OCI-LY7 (cell line): ENCODE measurements at regions not wholly inside any gene's neighbourhood (a gene's known extent, or its start where the extent isn't known, plus 50 kb on each side); places are given as distances from the start of the nearest gene placed in this dataset.

ENCODE experiments used
- BruUV-seq: library from RNA; stranded (reverse); fragments of 400-500 nt; replicated peaks from 2 replicates; lab custom pipeline; 2021; lab: Mats Ljungman, UMichigan
- CTCF ChIA-PET: fragments of 300-600 bp; sonication (Branson Sonifier 250); formaldehyde crosslinking; loops from one replicate; lab custom pipeline; 2022; ENCODE audit warnings: antibody characterized with exemption; ENCODE audit not compliant: unreplicated experiment; lab: Charles Lee
- POLR2A ChIA-PET: fragments of 300-600 bp; sonication (Branson Sonifier 250); formaldehyde crosslinking; loops from one replicate; lab custom pipeline; 2022; ENCODE audit warnings: antibody characterized with exemption; lab: Charles Lee
- DNase-seq: peaks from one replicate; pipeline ENCODE4 v3.0.0-alpha.2; 2015; ENCODE audit warnings: low spot score
- H2AFZ ChIP-seq: fragments of 200-600 bp; sonication (generic), shearing (Covaris generic); 2 replicates; pipeline ENCODE4 v1.6.1; 2014; ENCODE audit warnings: mild to moderate bottlenecking, antibody characterized with exemption, low read length, moderate library complexity
- H3K27ac ChIP-seq: fragments of 200-600 bp; sonication (generic); 2 replicates; pipeline ENCODE4 v1.5.1; 2014; ENCODE audit warnings: mixed run types, low read depth, mild to moderate bottlenecking, moderate library complexity, low read length, inconsistent platforms; ENCODE audit not compliant: poor library complexity, severe bottlenecking
- H3K36me3 ChIP-seq: fragments of 200-600 bp; sonication (generic); 2 replicates; pipeline ENCODE4 v1.6.1; 2014; ENCODE audit warnings: mild to moderate bottlenecking, antibody characterized with exemption, low read length, moderate library complexity, mixed read lengths; ENCODE audit not compliant: insufficient read depth
- H3K4me1 ChIP-seq: fragments of 200-600 bp; sonication (generic); 2 replicates; pipeline ENCODE4 v1.5.1; 2014; ENCODE audit warnings: mild to moderate bottlenecking, low read length; ENCODE audit not compliant: insufficient read depth, poor library complexity, severe bottlenecking
- H3K4me2 ChIP-seq: fragments of 200-600 bp; sonication (generic); 2 replicates; pipeline ENCODE4 v1.6.1; 2014; ENCODE audit warnings: mild to moderate bottlenecking, low read length
- H3K4me3 ChIP-seq: fragments of 200-600 bp; sonication (generic); 2 replicates; pipeline ENCODE4 v1.5.1; 2014; ENCODE audit warnings: mild to moderate bottlenecking, low read depth, low read length; ENCODE audit not compliant: poor library complexity, severe bottlenecking
- H3K79me2 ChIP-seq: fragments of 200-600 bp; sonication (generic); 2 replicates; pipeline ENCODE4 v1.6.1; 2016; ENCODE audit warnings: low read depth, mild to moderate bottlenecking, low read length, moderate library complexity, mixed read lengths; ENCODE audit not compliant: insufficient read depth
- H3K9me2 ChIP-seq: fragments of 200-600 bp; sonication (generic); 2 replicates; pipeline ENCODE4 v1.6.1; 2016; ENCODE audit warnings: mild to moderate bottlenecking, low read length, mixed read lengths; ENCODE audit not compliant: insufficient read depth
- H3K9me3 ChIP-seq: fragments of 200-600 bp; sonication (generic); 2 replicates; pipeline ENCODE4 v1.6.1; 2014; ENCODE audit warnings: mild to moderate bottlenecking, mixed run types, low read length, mixed read lengths
- H4K20me1 ChIP-seq: fragments of 200-600 bp; sonication (generic); 2 replicates; pipeline ENCODE4 v1.6.1; 2014; ENCODE audit warnings: mild to moderate bottlenecking, antibody characterized with exemption, low read length, moderate library complexity, mixed read lengths; ENCODE audit not compliant: insufficient read depth
- CTCF ChIP-seq: fragments of 200-600 bp; sonication (generic); conservative IDR thresholded peaks from 2 replicates; pipeline ENCODE4 v1.5.1; 2014; ENCODE audit warnings: mild to moderate bottlenecking, antibody characterized with exemption, low read length, moderate library complexity, mixed read lengths
- EZH2phosphoT487 ChIP-seq: fragments of 200-600 bp; sonication (generic); IDR thresholded peaks from 2 replicates; pipeline ENCODE4 v1.6.1; 2018; ENCODE audit warnings: low read depth, borderline replicate concordance, mild to moderate bottlenecking, mixed run types, antibody characterized with exemption, low read length, moderate library complexity, mixed read lengths
- intact Hi-C: fragments of 100-400 bp; cut with micrococcal nuclease; formaldehyde crosslinking; loops from one replicate; pipeline ENCODE4 v1.10.0; 2022; ENCODE audit not compliant: unreplicated experiment

GRCh38 chrX:9356846-9357245 lies 108.0 kb upstream of the TBL1X start:
- no peak overlapping the region for H3K4me2 ChIP-seq
- H3K9me2 ChIP-seq: no peaks in the 10 kb centered on the region
- H3K36me3 ChIP-seq: no peaks in the 10 kb centered on the region
- CTCF ChIA-PET: no interaction called here
- intact Hi-C loops: no loop called here
- H3K4me1 ChIP-seq: peaks cover 14% of the 10 kb centered on the region
- BruUV-seq: no TSS peak
- no peak for DNase-seq
- POLR2A ChIA-PET: no interaction called here
- H3K79me2 ChIP-seq: no peaks in the 10 kb centered on the region
- no peak overlapping the region for H3K4me3 ChIP-seq
- H4K20me1 ChIP-seq: no peaks in the 10 kb centered on the region
- H2AFZ ChIP-seq: no peak overlapping the region
- no peak for TF ChIP-seq EZH2phosphoT487
- no peak for TF ChIP-seq CTCF
- H3K9me3 ChIP-seq: no peaks in the 10 kb centered on the region
- no peak overlapping the region for H3K27ac ChIP-seq

GRCh38 chrX:9357518-9358114 lies 107.2 kb upstream of the TBL1X start:
- CTCF ChIA-PET: no interaction called here
- POLR2A ChIA-PET: interaction anchor here (0.6 kb wide), 1 partner anchor 354 kb away, joined by 4 read pairs; no protein-coding TSS in a partner anchor
- Histone ChIP-seq H3K9me2 (no peaks in the 10 kb centered on the region), H3K9me3 (no peaks in the 10 kb centered on the region), H3K27ac (no peak overlapping the region), H3K4me3 (no peak overlapping the region), H3K79me2 (no peaks in the 10 kb centered on the region), H3K4me1 (peaks cover 6% of the 10 kb centered on the region), H4K20me1 (no peaks in the 10 kb centered on the region), H3K36me3 (no peaks in the 10 kb centered on the region), H3K4me2 (no peak overlapping the region), H2AFZ (no peak overlapping the region)
- no peak for TF ChIP-seq EZH2phosphoT487
- no peak for TF ChIP-seq CTCF
- intact Hi-C loops: no loop called here
- BruUV-seq: no TSS peak
- no peak for DNase-seq

- no peak for DNase-seq
- Histone ChIP-seq H3K36me3 (no peaks in the 10 kb centered on the region), H3K4me3 (no peak overlapping the region), H3K79me2 (no peaks in the 10 kb centered on the region), H3K27ac (no peak overlapping the region), H3K4me1 (no peaks in the 10 kb centered on the region), H3K4me2 (no peak overlapping the region), H2AFZ (no peak overlapping the region), H3K9me3 (no peaks in the 10 kb centered on the region), H3K9me2 (no peaks in the 10 kb centered on the region), H4K20me1 (no peaks in the 10 kb centered on the region)
- POLR2A ChIA-PET: no interaction called here
- no TSS peak for BruUV-seq
- TF ChIP-seq CTCF: no peak
- TF ChIP-seq EZH2phosphoT487: no peak
- CTCF ChIA-PET: no interaction called here
- intact Hi-C loops: no loop called here
These were observed 102.4 kb upstream of the TBL1X start for GRCh38 chrX:9362363-9362928.
